Caco-2 (cell line): ENCODE measurements at regions not wholly inside any gene's neighbourhood (a gene's known extent, or its start where the extent isn't known, plus 50 kb on each side); places are given as distances from the start of the nearest gene placed in this dataset.

Source experiments
- BruUV-seq: library from RNA; stranded (reverse); fragments of 400-500 nt; replicated peaks from 2 replicates; lab custom pipeline; 2021; lab: Mats Ljungman, UMichigan
- CTCF ChIA-PET: fragments of 300-600 bp; sonication (Branson Sonifier 250); formaldehyde crosslinking; loops from one replicate; lab custom pipeline; 2022; ENCODE audit warnings: antibody characterized with exemption; lab: Charles Lee
- POLR2A ChIA-PET: fragments of 300-600 bp; sonication (Branson Sonifier 250); formaldehyde crosslinking; loops from one replicate; lab custom pipeline; 2022; ENCODE audit warnings: antibody characterized with exemption; lab: Charles Lee
- DNase-seq, 2 experiments: peaks; one replicate each; pipeline versions ENCODE4 v3.0.0 to v3.0.0-alpha.2; 2020 to 2022
- H3K27me3 ChIP-seq: replicated peaks from 2 replicates; pipeline ENCODE4 v1.6.0; 2011; ENCODE audit warnings: low read length; ENCODE audit not compliant: control insufficient read depth, insufficient read depth
- H3K36me3 ChIP-seq: 2 replicates; pipeline ENCODE4 v1.5.1; 2011; ENCODE audit warnings: low read length; ENCODE audit not compliant: control insufficient read depth, insufficient read depth
- H3K4me1 ChIP-seq: fragments of 250-450 bp; sonication (Bioruptor Pico); 2 replicates; pipeline ENCODE4 v1.5.1; 2020; ENCODE audit warnings: mild to moderate bottlenecking
- H3K4me3 ChIP-seq: 2 replicates; pipeline ENCODE4 v1.5.1; 2011; ENCODE audit warnings: low read depth, mild to moderate bottlenecking, control low read depth, low read length
- H3K9me3 ChIP-seq: fragments of 250-450 bp; sonication (Bioruptor Pico); 2 replicates; pipeline ENCODE4 v1.5.1; 2020; ENCODE audit warnings: mild to moderate bottlenecking, moderate library complexity
- H3K27ac Mint-ChIP-seq: one replicate; pipeline ENCODE4 v1.8.0; 2022; ENCODE audit warnings: mixed read lengths; ENCODE audit not compliant: unreplicated experiment
- H3K27me3 Mint-ChIP-seq: one replicate; pipeline ENCODE4 v1.8.0; 2022; ENCODE audit warnings: mixed read lengths; ENCODE audit not compliant: insufficient read depth, unreplicated experiment
- H3K36me3 Mint-ChIP-seq: one replicate; pipeline ENCODE4 v1.8.0; 2022; ENCODE audit warnings: mild to moderate bottlenecking, mixed read lengths; ENCODE audit not compliant: insufficient read depth, unreplicated experiment
- H3K4me1 Mint-ChIP-seq: one replicate; pipeline ENCODE4 v1.8.0; 2022; ENCODE audit warnings: low read depth, mixed read lengths; ENCODE audit not compliant: unreplicated experiment
- H3K4me3 Mint-ChIP-seq: one replicate; pipeline ENCODE4 v1.8.0; 2022; ENCODE audit warnings: mild to moderate bottlenecking, moderate library complexity, mixed read lengths; ENCODE audit not compliant: unreplicated experiment
- H3K9me3 Mint-ChIP-seq: one replicate; pipeline ENCODE4 v1.8.0; 2022; ENCODE audit warnings: mixed read lengths; ENCODE audit not compliant: unreplicated experiment
- intact Hi-C: fragments of 100-400 bp; cut with micrococcal nuclease; formaldehyde crosslinking; loops from one replicate; pipeline ENCODE4 v1.10.0; 2022; ENCODE audit not compliant: unreplicated experiment
- TF ChIP-seq, protein P1 (sequence below), 2 experiments: fragments of 200-600 bp in 1 of 2; IDR thresholded peaks; 1 replicate in 1 of 2; 2 replicates in 1 of 2; pipeline versions ENCODE4 v1.5.1 to v1.8.0; 2011 to 2022; ENCODE audit warnings: antibody characterized with exemption in 1 of 2, control low read depth in 1 of 2, inconsistent platforms in 1 of 2, low read depth in 1 of 2, low read length in 1 of 2, mild to moderate bottlenecking in 1 of 2, moderate library complexity in 1 of 2; ENCODE audit not compliant: insufficient read depth in 1 of 2, severe bottlenecking in 1 of 2, unreplicated experiment in 1 of 2

DNA sequence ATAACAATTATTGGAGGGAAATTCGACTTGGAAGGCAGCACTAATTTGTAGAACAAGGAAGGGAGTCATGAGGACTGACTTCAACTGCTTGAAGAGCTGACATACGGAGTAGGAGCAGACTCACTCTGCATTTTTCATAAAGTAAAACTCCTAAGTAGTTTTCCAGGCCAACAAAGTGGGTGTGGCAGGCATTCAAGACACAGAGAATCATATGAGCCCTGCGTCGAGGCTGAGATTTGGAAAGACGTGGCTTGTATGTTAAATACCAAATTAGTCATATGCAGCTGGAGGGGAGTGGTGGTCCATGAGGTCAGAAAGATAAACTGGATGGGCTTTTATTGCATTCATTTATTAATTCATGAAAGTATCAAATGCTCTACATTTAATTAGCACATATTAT, 255.7 kb upstream of the JUN start:
- no peaks in the 10 kb centered on the region for H3K36me3 Mint-ChIP-seq
- Histone ChIP-seq H3K4me3 (no peak overlapping the region), H3K36me3 (no peaks in the 10 kb centered on the region), H3K9me3 (no peaks in the 10 kb centered on the region), H3K4me1 (peaks cover 9% of the 10 kb centered on the region), H3K27me3 (no peaks in the 10 kb centered on the region)
- intact Hi-C loops: no loop called here
- H3K4me1 Mint-ChIP-seq: no peaks in the 10 kb centered on the region
- BruUV-seq: no TSS peak
- no peaks in the 10 kb centered on the region for H3K27me3 Mint-ChIP-seq
- POLR2A ChIA-PET: no interaction called here
- CTCF ChIA-PET: no interaction called here
- no peak overlapping the region for H3K4me3 Mint-ChIP-seq
- TF ChIP-seq, protein P1, sequence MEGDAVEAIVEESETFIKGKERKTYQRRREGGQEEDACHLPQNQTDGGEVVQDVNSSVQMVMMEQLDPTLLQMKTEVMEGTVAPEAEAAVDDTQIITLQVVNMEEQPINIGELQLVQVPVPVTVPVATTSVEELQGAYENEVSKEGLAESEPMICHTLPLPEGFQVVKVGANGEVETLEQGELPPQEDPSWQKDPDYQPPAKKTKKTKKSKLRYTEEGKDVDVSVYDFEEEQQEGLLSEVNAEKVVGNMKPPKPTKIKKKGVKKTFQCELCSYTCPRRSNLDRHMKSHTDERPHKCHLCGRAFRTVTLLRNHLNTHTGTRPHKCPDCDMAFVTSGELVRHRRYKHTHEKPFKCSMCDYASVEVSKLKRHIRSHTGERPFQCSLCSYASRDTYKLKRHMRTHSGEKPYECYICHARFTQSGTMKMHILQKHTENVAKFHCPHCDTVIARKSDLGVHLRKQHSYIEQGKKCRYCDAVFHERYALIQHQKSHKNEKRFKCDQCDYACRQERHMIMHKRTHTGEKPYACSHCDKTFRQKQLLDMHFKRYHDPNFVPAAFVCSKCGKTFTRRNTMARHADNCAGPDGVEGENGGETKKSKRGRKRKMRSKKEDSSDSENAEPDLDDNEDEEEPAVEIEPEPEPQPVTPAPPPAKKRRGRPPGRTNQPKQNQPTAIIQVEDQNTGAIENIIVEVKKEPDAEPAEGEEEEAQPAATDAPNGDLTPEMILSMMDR (IDR thresholded peaks at IDR 0.05; ENCODE audit: insufficient read depth in 1 of 2, low read depth in 1 of 2, low read length in 1 of 2, severe bottlenecking in 1 of 2, unreplicated experiment in 1 of 2): no peak
- no peaks in the 10 kb centered on the region for H3K9me3 Mint-ChIP-seq
- H3K27ac Mint-ChIP-seq: no peak overlapping the region
- DNase-seq: no peak

DNA sequence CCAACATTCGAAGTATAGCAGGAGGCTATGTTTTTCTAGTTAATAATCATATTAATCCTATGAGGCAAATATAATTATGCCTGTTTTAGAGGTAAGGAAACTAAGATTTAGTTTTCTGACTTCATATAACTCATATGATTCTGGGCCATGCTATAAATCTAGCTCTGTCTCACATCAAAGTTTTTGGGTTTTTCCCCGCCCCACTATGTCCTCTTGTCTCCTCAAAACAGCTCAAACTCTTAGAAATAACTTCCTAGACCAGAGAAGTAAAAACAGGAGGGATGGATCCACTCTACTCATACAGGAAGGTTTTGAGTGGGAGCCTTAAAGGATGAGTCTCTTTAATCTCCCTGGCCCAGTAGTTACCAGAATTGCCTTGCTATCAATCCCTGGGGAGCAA, 256.4 kb upstream of the FGGY start:
- Mint-ChIP-seq H3K4me1 (no peaks in the 10 kb centered on the region), H3K27ac (no peak overlapping the region), H3K27me3 (no peaks in the 10 kb centered on the region), H3K9me3 (no peaks in the 10 kb centered on the region), H3K36me3 (no peaks in the 10 kb centered on the region), H3K4me3 (no peak overlapping the region)
- Histone ChIP-seq H3K4me3 (no peak overlapping the region), H3K36me3 (no peaks in the 10 kb centered on the region), H3K27me3 (no peaks in the 10 kb centered on the region), H3K4me1 (peaks cover 9% of the 10 kb centered on the region), H3K9me3 (no peaks in the 10 kb centered on the region)
- TF ChIP-seq, protein P1 (IDR thresholded peaks at IDR 0.05; ENCODE audit: insufficient read depth in 1 of 2, low read depth in 1 of 2, low read length in 1 of 2, severe bottlenecking in 1 of 2, unreplicated experiment in 1 of 2): no peak
- ChIA-PET POLR2A (no interaction called here), CTCF (no interaction called here)
- intact Hi-C loops: no loop called here
- no peak for DNase-seq
- no TSS peak for BruUV-seq

DNA sequence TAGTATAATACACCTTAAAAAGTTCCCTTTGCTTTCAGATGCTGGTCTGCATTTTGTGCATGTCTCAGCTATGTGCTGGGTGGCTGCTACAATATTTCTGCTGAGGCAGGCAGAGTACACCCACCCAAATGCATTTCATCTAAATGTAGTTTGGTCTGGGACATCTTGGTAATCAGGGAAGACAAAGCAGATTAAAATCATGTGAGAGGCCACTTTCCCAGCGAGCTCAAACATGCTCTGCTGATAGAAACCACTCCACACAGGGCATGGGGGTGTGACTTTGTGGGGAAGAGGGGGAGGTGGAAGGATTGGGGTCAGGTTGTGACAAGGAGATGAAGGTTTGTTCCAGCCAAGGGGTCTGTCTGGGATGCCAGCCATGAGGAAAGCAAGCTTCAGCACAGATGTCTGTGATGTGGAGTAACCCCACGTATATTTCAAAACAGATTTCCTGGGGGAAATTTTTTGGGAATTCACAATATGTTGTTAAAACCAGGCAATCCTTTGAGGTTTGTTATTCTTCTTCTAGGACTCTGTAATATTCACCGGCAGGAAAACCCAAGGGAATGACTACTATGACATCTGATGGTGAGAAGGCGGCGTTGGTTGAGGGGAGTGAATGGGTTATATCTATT, 255.1 kb upstream of the FGGY start:
- Histone ChIP-seq H3K4me1 (peaks cover 9% of the 10 kb centered on the region), H3K36me3 (no peaks in the 10 kb centered on the region), H3K9me3 (no peaks in the 10 kb centered on the region), H3K4me3 (no peak overlapping the region), H3K27me3 (no peaks in the 10 kb centered on the region)
- no peaks in the 10 kb centered on the region for H3K36me3 Mint-ChIP-seq
- no peak for DNase-seq
- no peak overlapping the region for H3K4me3 Mint-ChIP-seq
- H3K9me3 Mint-ChIP-seq: no peaks in the 10 kb centered on the region
- H3K27me3 Mint-ChIP-seq: no peaks in the 10 kb centered on the region
- intact Hi-C loops: no loop called here
- CTCF ChIA-PET: interaction anchor here (0.6 kb wide), 1 partner anchor 107 kb away, joined by 3 read pairs; no protein-coding TSS in a partner anchor
- POLR2A ChIA-PET: no interaction called here
- TF ChIP-seq, protein P1 (IDR thresholded peaks at IDR 0.05; ENCODE audit: insufficient read depth in 1 of 2, low read depth in 1 of 2, low read length in 1 of 2, severe bottlenecking in 1 of 2, unreplicated experiment in 1 of 2): no peak
- BruUV-seq: no TSS peak
- H3K4me1 Mint-ChIP-seq: no peaks in the 10 kb centered on the region
- no peak overlapping the region for H3K27ac Mint-ChIP-seq
